SK-MEL-5 (cell line): ENCODE measurements at regions not wholly inside any gene's neighbourhood (a gene's known extent, or its start where the extent isn't known, plus 50 kb on each side); places are given as distances from the start of the nearest gene placed in this dataset.

Experiments used
- DNase-seq: peaks from one replicate; pipeline ENCODE4 v3.0.0-alpha.2; 2016; ENCODE audit warnings: low read depth, low spot score
- in situ Hi-C: cut with HindIII; loops from 2 replicates; pipeline ENCODE4 v1.10.0; 2016; ENCODE audit warnings: low sequenced_read_pairs, high pct_unique_total_duplicates, low pct_unique_long_range_greater_than_20kb

- in situ Hi-C loops: no loop called here
- DNase-seq: no peak
These were observed 87.8 kb upstream of the CPEB4 start for GRCh38 chr5:173800340-173800739.

GRCh38 chr5:173801006-173801405 is 87.1 kb upstream of the CPEB4 start:
- in situ Hi-C loops: no loop called here
- no peak for DNase-seq

- peak; percentile 15 for DNase-seq
- in situ Hi-C loops: no loop called here
These were observed 85.4 kb upstream of the CPEB4 start for GRCh38 chr5:173802670-173803165.

GRCh38 chr5:173804579-173804978 is 83.6 kb upstream of the CPEB4 start:
- no peak for DNase-seq
- in situ Hi-C loops: no loop called here

GRCh38 chr5:173806270-173807035 is 81.7 kb upstream of the CPEB4 start:
- DNase-seq: no peak
- in situ Hi-C loops: no loop called here

GRCh38 chr5:173807181-173807655 is 80.9 kb upstream of the CPEB4 start:
- no peak for DNase-seq
- in situ Hi-C loops: no loop called here

GRCh38 chr5:173808079-173808808 is 79.9 kb upstream of the CPEB4 start:
- in situ Hi-C loops: no loop called here
- DNase-seq: no peak

GRCh38 chr5:173809014-173809413 is 79.1 kb upstream of the CPEB4 start:
- no peak for DNase-seq

GRCh38 chr5:173812811-173813550 is 75.2 kb upstream of the CPEB4 start:
- DNase-seq: no peak
- in situ Hi-C loops: no loop called here

More at GRCh38 chr5:173809014-173809413, 79.1 kb upstream of the CPEB4 start:
- in situ Hi-C loops: no loop called here

- DNase-seq: no peak
- in situ Hi-C loops: no loop called here
These were observed 74.1 kb upstream of the CPEB4 start for GRCh38 chr5:173814053-173814452.

GRCh38 chr5:173815571-173815970 is 72.6 kb upstream of the CPEB4 start:
- in situ Hi-C loops: no loop called here
- no peak for DNase-seq

- no peak for DNase-seq
- in situ Hi-C loops: no loop called here
These were observed 71.4 kb upstream of the CPEB4 start for GRCh38 chr5:173816728-173817127.

- in situ Hi-C loops: no loop called here
- no peak for DNase-seq
These were observed 70.6 kb upstream of the CPEB4 start for GRCh38 chr5:173817561-173817960.

GRCh38 chr5:173819521-173819920 is 68.6 kb upstream of the CPEB4 start:
- in situ Hi-C loops: no loop called here
- no peak for DNase-seq

- in situ Hi-C loops: no loop called here
- DNase-seq: no peak
These were observed 64.9 kb upstream of the CPEB4 start for GRCh38 chr5:173823274-173823644.

- DNase-seq: no peak
- in situ Hi-C loops: no loop called here
These were observed 64.2 kb upstream of the CPEB4 start for GRCh38 chr5:173823721-173824567.

- in situ Hi-C loops: no loop called here
- no peak for DNase-seq
These were observed 62.8 kb upstream of the CPEB4 start for GRCh38 chr5:173825215-173825865.
